Stimulated activated CD4-positive, alpha-beta T cell treated with anti-CD3 and anti-CD28 coated beads, Interleukin-12 subunit alpha, Interleukin-12 subunit beta, amount 100 ng/mL, for 4 hours (primary cell): ENCODE measurements at regions not wholly inside any gene's neighbourhood (a gene's known extent, or its start where the extent isn't known, plus 50 kb on each side); places are given as distances from the start of the nearest gene placed in this dataset.

ENCODE experiments used
- DNase-seq: peaks from one replicate; pipeline ENCODE4 v3.0.0-alpha.2; 2020

GRCh38 chr16:47753659-47754058 lies 292.5 kb downstream of the PHKB start:
- DNase-seq: no peak
